ENCODE measurements at regions not wholly inside any gene's neighbourhood (a gene's known extent, or its start where the extent isn't known, plus 50 kb on each side); places are given as distances from the start of the nearest gene placed in this dataset.

DNA sequence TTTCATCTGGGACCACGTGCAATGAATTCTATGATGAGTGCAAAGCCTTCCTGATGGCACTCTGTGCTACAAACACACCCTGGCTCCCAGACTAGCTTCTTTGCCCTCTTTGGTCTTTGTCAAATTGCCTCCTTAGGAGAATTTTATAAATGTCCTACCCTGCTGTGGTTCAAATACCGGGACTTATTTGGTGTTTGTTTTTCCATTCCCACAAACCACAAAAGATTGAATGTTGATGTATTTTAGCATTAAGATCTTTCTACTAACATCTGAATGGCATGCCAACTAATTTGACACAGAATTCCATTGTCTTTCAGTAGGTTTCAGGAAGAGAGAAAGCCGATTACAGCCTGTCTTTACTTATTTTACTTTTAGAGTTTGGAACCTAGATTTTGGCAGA, 424.2 kb upstream of the SLC35B3 start:
- H3K27me3 ChIP-seq = no peaks in the 10 kb centered on the region
- peaks cover 0 to 7% of the 10 kb centered on the region in 2 donors for H3K4me1 ChIP-seq (replicated peaks in 1 of 2)
- no peak for DNase-seq
- no peak for TF ChIP-seq POLR2A (IDR thresholded peaks at IDR 0.05)
- TF ChIP-seq, protein P1, sequence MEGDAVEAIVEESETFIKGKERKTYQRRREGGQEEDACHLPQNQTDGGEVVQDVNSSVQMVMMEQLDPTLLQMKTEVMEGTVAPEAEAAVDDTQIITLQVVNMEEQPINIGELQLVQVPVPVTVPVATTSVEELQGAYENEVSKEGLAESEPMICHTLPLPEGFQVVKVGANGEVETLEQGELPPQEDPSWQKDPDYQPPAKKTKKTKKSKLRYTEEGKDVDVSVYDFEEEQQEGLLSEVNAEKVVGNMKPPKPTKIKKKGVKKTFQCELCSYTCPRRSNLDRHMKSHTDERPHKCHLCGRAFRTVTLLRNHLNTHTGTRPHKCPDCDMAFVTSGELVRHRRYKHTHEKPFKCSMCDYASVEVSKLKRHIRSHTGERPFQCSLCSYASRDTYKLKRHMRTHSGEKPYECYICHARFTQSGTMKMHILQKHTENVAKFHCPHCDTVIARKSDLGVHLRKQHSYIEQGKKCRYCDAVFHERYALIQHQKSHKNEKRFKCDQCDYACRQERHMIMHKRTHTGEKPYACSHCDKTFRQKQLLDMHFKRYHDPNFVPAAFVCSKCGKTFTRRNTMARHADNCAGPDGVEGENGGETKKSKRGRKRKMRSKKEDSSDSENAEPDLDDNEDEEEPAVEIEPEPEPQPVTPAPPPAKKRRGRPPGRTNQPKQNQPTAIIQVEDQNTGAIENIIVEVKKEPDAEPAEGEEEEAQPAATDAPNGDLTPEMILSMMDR (IDR thresholded peaks at IDR 0.05) = no peak
- H3K9me3 ChIP-seq (replicated peaks in 1 of 3) = no peaks in the 10 kb centered on the region
- H3K4me3 ChIP-seq = no peak overlapping the region
- H3K36me3 ChIP-seq (replicated peaks in 1 of 2) = no peaks in the 10 kb centered on the region
- intact Hi-C loops (cut with DNase I) = no loop called here
- peak overlapping the region in 2 of 5 donors; percentile 12 to 42 for H3K27ac ChIP-seq
- 83 to 85% (median 84%) methylated on average over 3 of the region's 3 CpGs for WGBS, 4 donors

DNA sequence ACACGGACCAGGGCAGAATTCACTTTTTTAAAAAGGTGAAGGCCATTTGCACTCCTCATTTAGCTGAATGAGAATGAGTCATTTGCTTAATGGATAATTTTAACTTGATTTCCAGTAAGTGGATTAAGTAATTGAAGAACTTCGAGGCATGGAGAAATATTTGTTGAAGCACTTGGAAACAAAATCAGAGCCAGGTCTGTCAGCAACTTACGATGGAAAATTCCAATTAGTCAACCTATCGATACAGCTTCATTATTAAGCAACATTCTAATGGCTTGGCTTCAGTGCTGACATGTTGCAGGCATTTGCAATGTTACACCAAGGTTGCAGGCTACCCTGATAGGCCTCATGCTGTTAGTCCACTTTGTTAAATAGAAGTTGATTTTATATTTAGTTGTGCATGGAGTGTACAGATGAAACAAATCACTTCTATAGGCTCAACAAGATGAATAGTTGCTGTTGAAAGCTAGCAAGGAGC, 423.5 kb upstream of the SLC35B3 start:
- H3K27ac ChIP-seq = peak overlapping the region in 2 of 5 donors; percentile 32 to 42
- intact Hi-C loops (cut with DNase I) = no loop called here
- no peaks in the 10 kb centered on the region for H3K27me3 ChIP-seq
- no peak for TF ChIP-seq POLR2A (IDR thresholded peaks at IDR 0.05)
- TF ChIP-seq, protein P1 (IDR thresholded peaks at IDR 0.05) = no peak
- DNase-seq = peak in 6 of 7 donors; percentile 24 to 60 (median 37)
- no peaks in the 10 kb centered on the region for H3K9me3 ChIP-seq (replicated peaks in 1 of 3)
- no peaks in the 10 kb centered on the region for H3K36me3 ChIP-seq (replicated peaks in 1 of 2)
- WGBS, 4 donors = 32 to 48% (median 41%) methylated on average over 4 of the region's 4 CpGs
- peaks cover 0 to 7% of the 10 kb centered on the region in 2 donors for H3K4me1 ChIP-seq (replicated peaks in 1 of 2)
- no peak overlapping the region for H3K4me3 ChIP-seq

DNA sequence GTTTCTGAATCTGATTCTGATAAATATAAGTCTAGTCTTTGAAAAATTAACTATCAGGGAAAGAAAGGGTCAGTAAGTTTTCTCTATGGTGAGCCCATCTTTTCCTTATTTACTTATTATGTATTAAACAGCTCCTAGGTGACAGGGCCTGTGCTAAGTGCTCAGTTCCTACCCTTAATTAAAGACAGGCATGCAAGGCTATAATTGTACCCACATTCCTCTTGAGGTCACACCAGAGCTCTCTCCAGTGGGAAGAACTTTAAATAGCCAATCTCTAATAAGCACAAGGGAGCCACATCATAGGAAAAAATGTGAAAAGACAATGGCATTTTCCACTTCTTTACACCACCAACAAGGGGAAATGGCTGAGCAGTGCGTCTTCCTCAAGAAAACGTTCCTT, 421.8 kb upstream of the SLC35B3 start:
- Histone ChIP-seq H3K4me1 (replicated peaks in 1 of 2) (peaks cover 0 to 7% of the 10 kb centered on the region in 2 donors), H3K9me3 (replicated peaks in 1 of 3) (no peaks in the 10 kb centered on the region), H3K27me3 (no peaks in the 10 kb centered on the region), H3K27ac (no peak overlapping the region), H3K4me3 (no peak overlapping the region), H3K36me3 (replicated peaks in 1 of 2) (no peaks in the 10 kb centered on the region)
- intact Hi-C loops (cut with DNase I) = no loop called here
- DNase-seq = no peak
- 75 to 90% (median 84%) methylated on average over 2 of the region's 2 CpGs for WGBS, 4 donors
- TF ChIP-seq, protein P1 (IDR thresholded peaks at IDR 0.05) = no peak
- no peak for TF ChIP-seq POLR2A (IDR thresholded peaks at IDR 0.05)

DNA sequence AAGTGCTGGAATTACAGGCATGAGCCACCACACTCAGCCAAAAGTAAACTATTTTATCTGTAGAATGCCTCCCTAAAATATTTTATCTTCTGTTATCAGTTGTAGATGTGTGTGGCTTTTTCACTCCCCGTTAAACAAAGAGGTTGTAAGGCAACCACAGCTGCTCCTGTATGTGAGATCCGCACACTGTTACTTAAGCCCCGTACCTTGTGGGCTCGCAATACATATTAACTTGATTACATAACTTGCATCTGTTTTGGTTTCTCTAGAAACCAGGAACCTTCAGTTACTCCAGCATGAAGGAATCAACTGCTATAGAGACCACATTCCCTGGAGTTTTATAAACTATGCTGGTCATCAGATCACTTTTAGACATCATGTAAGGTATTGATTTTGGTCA, 420.1 kb upstream of the SLC35B3 start:
- no peaks in the 10 kb centered on the region for H3K36me3 ChIP-seq (replicated peaks in 1 of 2)
- WGBS, 4 donors = 67 to 88% (median 81%) methylated on average over 4 of the region's 4 CpGs
- no peak for DNase-seq
- no peak overlapping the region for H3K4me3 ChIP-seq
- intact Hi-C loops (cut with DNase I) = no loop called here
- H3K9me3 ChIP-seq (replicated peaks in 1 of 3) = no peaks in the 10 kb centered on the region
- no peaks in the 10 kb centered on the region for H3K27me3 ChIP-seq
- H3K4me1 ChIP-seq (replicated peaks in 1 of 2) = peaks cover 0 to 7% of the 10 kb centered on the region in 2 donors
- TF ChIP-seq, protein P1 (IDR thresholded peaks at IDR 0.05) = no peak
- no peak for TF ChIP-seq POLR2A (IDR thresholded peaks at IDR 0.05)
- H3K27ac ChIP-seq = no peak overlapping the region
